Fibroblast of gingiva (primary cell): ENCODE measurements at regions not wholly inside any gene's neighbourhood (a gene's known extent, or its start where the extent isn't known, plus 50 kb on each side); places are given as distances from the start of the nearest gene placed in this dataset.

ENCODE experiments used
- DNase-seq: peaks from one replicate; pipeline ENCODE4 v3.0.0-alpha.2; 2011; ENCODE audit warnings: low read depth

- no peak for DNase-seq
These were observed 273.1 kb downstream of the DRD1 start for GRCh38 chr5:175170899-175171298.

GRCh38 chr5:175168882-175169507 is 275.0 kb downstream of the DRD1 start:
- no peak for DNase-seq

- no peak for DNase-seq
These were observed 278.0 kb downstream of the DRD1 start for GRCh38 chr5:175166026-175166425.

- DNase-seq: no peak
These were observed 280.3 kb downstream of the DRD1 start for GRCh38 chr5:175163586-175164275.

- no peak for DNase-seq
These were observed 281.9 kb downstream of the DRD1 start for GRCh38 chr5:175162036-175162435.

- no peak for DNase-seq
These were observed 284.0 kb downstream of the DRD1 start for GRCh38 chr5:175159956-175160355.

- DNase-seq: no peak
These were observed 295.3 kb downstream of the DRD1 start for GRCh38 chr5:175148636-175149172.

- no peak for DNase-seq
These were observed 297.2 kb downstream of the DRD1 start for GRCh38 chr5:175146733-175147132.

GRCh38 chr5:175141421-175141820 is 302.6 kb downstream of the DRD1 start:
- no peak for DNase-seq

- DNase-seq: no peak
These were observed 310.8 kb downstream of the DRD1 start for GRCh38 chr5:175133185-175133584.

GRCh38 chr5:175131432-175131831 is 312.6 kb downstream of the DRD1 start:
- DNase-seq: no peak

- DNase-seq: no peak
These were observed 314.4 kb downstream of the DRD1 start for GRCh38 chr5:175129619-175130018.

- DNase-seq: no peak
These were observed 314.9 kb downstream of the DRD1 start for GRCh38 chr5:175129121-175129520.

- no peak for DNase-seq
These were observed 319.2 kb downstream of the DRD1 start for GRCh38 chr5:175124821-175125220.

- no peak for DNase-seq
These were observed 319.6 kb downstream of the DRD1 start for GRCh38 chr5:175124251-175124813.

GRCh38 chr5:175123542-175123941 is 320.4 kb downstream of the DRD1 start:
- DNase-seq: no peak

GRCh38 chr5:175121457-175121856 is 322.5 kb downstream of the DRD1 start:
- no peak for DNase-seq

GRCh38 chr5:175120412-175120811 is 323.6 kb downstream of the DRD1 start:
- no peak for DNase-seq

- DNase-seq: no peak
These were observed 325.2 kb downstream of the DRD1 start for GRCh38 chr5:175118700-175119309.

- no peak for DNase-seq
These were observed 327.4 kb downstream of the DRD1 start for GRCh38 chr5:175116466-175117048.

- DNase-seq: no peak
These were observed 328.2 kb downstream of the DRD1 start for GRCh38 chr5:175115831-175116230.

GRCh38 chr5:175113947-175114346 is 330.0 kb downstream of the DRD1 start:
- no peak for DNase-seq
